ENCODE measurements at regions not wholly inside any gene's neighbourhood (a gene's known extent, or its start where the extent isn't known, plus 50 kb on each side); places are given as distances from the start of the nearest gene placed in this dataset.

DNA sequence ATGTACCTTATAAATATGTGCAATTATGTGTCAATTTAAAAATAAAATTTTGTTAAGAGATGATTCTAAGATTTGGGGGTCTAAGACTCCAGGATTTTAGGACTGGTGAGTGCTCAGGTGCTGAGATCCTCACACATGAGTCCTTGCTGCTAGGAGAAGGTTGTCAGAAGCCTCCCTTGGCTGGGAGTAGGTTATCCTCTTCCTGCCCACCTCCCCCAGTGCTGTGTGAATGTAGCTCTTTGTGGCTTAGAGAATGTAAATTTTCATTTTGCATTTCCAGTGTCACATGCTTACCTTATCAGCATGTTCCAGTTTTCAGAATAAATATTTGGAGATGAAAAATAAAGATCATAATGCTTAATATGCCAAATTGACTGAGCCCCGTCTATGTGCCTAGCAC, 114.2 kb upstream of the MDM1 start:
- TF ChIP-seq, protein P1, sequence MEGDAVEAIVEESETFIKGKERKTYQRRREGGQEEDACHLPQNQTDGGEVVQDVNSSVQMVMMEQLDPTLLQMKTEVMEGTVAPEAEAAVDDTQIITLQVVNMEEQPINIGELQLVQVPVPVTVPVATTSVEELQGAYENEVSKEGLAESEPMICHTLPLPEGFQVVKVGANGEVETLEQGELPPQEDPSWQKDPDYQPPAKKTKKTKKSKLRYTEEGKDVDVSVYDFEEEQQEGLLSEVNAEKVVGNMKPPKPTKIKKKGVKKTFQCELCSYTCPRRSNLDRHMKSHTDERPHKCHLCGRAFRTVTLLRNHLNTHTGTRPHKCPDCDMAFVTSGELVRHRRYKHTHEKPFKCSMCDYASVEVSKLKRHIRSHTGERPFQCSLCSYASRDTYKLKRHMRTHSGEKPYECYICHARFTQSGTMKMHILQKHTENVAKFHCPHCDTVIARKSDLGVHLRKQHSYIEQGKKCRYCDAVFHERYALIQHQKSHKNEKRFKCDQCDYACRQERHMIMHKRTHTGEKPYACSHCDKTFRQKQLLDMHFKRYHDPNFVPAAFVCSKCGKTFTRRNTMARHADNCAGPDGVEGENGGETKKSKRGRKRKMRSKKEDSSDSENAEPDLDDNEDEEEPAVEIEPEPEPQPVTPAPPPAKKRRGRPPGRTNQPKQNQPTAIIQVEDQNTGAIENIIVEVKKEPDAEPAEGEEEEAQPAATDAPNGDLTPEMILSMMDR (IDR thresholded peaks at IDR 0.05): no peak
- intact Hi-C loops (cut with DNase I): no loop called here
- Histone ChIP-seq H3K27ac (no peak overlapping the region), H3K4me1 (peaks cover 24% of the 10 kb centered on the region), H3K36me3 (no peaks in the 10 kb centered on the region), H3K4me3 (no peak overlapping the region), H3K9me3 (no peaks in the 10 kb centered on the region), H3K27me3 (no peaks in the 10 kb centered on the region)
- DNase-seq (no peak), ATAC-seq (no peak)

DNA sequence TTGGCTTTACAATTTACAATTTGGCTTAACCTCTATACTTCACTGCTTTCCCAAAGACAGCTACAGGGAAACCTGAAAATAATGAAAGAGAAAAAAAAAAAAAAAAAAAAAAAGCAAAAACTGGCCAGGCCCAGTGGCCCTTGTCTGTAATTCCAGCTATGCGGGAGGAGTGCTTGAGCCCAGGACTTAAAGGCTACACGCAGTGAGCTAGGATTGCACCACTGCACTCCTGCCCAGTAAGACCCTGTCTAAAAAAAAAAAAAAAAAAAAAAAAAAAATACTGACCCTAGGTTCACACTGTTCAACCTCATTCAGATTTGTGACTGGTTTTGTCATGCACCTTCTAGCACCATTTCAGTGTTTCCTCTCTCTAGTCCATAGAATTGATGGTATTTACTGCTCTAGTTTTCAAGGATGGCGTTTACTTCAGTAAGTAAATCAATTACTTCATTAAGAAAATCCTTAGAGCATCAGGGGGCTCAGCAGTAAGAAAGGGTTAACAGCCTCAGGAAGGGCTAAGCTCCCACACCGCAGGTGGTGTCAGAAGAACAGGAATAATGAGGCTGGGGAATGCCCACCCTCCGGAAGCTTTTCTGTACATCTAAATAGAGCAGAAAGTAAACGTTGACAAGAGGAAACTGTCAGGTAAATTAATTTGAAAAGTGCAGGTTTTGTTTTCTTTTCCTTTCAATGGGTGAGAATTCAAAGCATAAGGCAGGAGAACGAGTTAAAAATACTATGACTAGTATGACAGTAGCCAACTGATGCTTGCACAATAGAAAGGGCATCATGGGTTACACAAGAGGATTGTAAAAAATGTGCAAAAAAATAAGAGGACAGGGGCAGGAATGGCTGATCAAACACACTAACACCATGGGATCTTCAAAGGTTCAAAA, 115.0 kb upstream of the MDM1 start:
- no peak overlapping the region for H3K4me3 ChIP-seq
- peak; percentile 22 for ATAC-seq
- no peaks in the 10 kb centered on the region for H3K27me3 ChIP-seq
- intact Hi-C loops (cut with DNase I): no loop called here
- no peaks in the 10 kb centered on the region for H3K36me3 ChIP-seq
- no peak for DNase-seq
- H3K27ac ChIP-seq: no peak overlapping the region
- H3K4me1 ChIP-seq: peaks cover 32% of the 10 kb centered on the region
- TF ChIP-seq, protein P1 (IDR thresholded peaks at IDR 0.05): no peak
- no peaks in the 10 kb centered on the region for H3K9me3 ChIP-seq

DNA sequence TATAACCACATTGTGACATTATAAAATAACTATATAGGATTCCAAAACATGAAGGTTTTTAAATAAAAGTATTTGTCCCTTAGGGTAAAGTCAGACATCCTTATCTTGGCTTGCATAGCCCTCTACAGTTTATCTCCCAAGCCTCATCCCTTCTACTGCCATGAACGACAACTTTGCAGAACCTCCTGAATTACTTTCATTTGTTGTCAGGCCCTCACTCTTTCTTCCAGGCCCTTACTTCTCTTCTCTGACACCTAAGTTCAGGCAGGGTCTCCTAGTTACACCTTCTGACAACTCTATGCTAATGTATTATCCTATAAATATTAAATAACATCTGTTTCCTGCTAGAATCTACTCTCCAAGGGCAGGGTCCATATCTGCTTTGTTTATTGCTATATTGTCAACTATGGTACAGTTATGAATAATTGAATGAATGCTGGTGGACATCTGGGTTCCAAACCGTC, 115.7 kb upstream of the MDM1 start:
- Histone ChIP-seq H3K27me3 (no peaks in the 10 kb centered on the region), H3K9me3 (no peaks in the 10 kb centered on the region), H3K36me3 (no peaks in the 10 kb centered on the region), H3K4me3 (no peak overlapping the region), H3K27ac (no peak overlapping the region), H3K4me1 (peaks cover 34% of the 10 kb centered on the region)
- intact Hi-C loops (cut with DNase I): no loop called here
- DNase-seq: no peak
- TF ChIP-seq, protein P1 (IDR thresholded peaks at IDR 0.05): no peak
- no peak for ATAC-seq

DNA sequence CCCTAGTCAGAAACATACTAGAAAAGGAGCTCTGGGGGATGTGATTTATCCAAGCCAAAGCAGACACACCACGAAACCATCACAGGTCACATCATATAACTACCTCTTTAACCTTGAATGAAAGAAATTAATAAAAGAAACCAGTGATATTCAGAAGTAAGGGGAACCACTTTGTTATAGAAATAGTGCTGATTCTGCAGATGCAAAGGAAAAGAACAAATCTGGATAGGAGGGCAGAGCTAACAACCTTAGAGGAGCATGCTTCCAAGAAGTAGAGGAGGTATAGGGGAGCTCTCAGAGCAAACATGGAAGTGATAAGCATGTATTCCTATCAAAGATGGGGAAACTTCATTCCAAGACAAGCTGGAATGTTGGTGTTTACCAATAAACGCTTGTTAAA, 117.0 kb upstream of the MDM1 start:
- intact Hi-C loops (cut with DNase I): no loop called here
- no peak overlapping the region for H3K4me3 ChIP-seq
- peaks cover 36% of the 10 kb centered on the region for H3K4me1 ChIP-seq
- ATAC-seq: no peak
- TF ChIP-seq, protein P1 (IDR thresholded peaks at IDR 0.05): no peak
- H3K36me3 ChIP-seq: no peaks in the 10 kb centered on the region
- DNase-seq: no peak
- no peak overlapping the region for H3K27ac ChIP-seq
- no peaks in the 10 kb centered on the region for H3K9me3 ChIP-seq
- no peaks in the 10 kb centered on the region for H3K27me3 ChIP-seq

DNA sequence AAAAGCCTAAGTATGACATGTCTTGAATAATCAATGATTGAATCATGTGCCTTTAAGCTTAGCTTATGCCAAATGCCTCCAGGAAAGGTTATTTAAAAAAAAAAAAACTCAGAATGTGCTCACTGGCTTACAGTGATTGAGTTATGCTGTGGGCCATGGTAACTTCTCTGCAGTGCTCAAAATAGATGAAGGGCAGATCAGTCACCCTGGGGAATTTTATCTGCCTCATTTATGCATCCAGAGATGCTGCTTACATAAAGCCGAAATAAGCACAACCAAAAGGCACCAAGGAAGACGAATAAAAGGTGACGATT, 118.7 kb upstream of the MDM1 start:
- Histone ChIP-seq H3K9me3 (no peaks in the 10 kb centered on the region), H3K4me3 (no peak overlapping the region), H3K27me3 (no peaks in the 10 kb centered on the region), H3K27ac (peak overlapping the region; percentile 27), H3K36me3 (no peaks in the 10 kb centered on the region), H3K4me1 (peaks cover 50% of the 10 kb centered on the region)
- no peak for ATAC-seq
- TF ChIP-seq, protein P1 (IDR thresholded peaks at IDR 0.05): no peak
- intact Hi-C loops (cut with DNase I): no loop called here
- no peak for DNase-seq
